WERI-Rb-1 (cell line): ENCODE measurements at regions not wholly inside any gene's neighbourhood (a gene's known extent, or its start where the extent isn't known, plus 50 kb on each side); places are given as distances from the start of the nearest gene placed in this dataset.

Source experiments
- DNase-seq: peaks from one replicate; pipeline ENCODE4 v3.0.0-alpha.2; 2020
- H3K27ac ChIP-seq: fragments of 250-450 bp; sonication (Bioruptor Pico); 2 replicates; pipeline ENCODE4 v1.5.1; 2020; ENCODE audit warnings: mild to moderate bottlenecking, moderate library complexity
- H3K27me3 ChIP-seq: fragments of 250-450 bp; sonication (Bioruptor Pico); 2 replicates; pipeline ENCODE4 v1.5.1; 2021; ENCODE audit warnings: mild to moderate bottlenecking, low read depth, moderate library complexity; ENCODE audit not compliant: insufficient read depth, severe bottlenecking
- H3K36me3 ChIP-seq: fragments of 250-450 bp; sonication (Bioruptor Pico); 2 replicates; pipeline ENCODE4 v1.5.1; 2020; ENCODE audit warnings: mild to moderate bottlenecking, moderate library complexity
- H3K4me3 ChIP-seq: 2 replicates; pipeline ENCODE4 v1.5.1; 2011; ENCODE audit warnings: low read depth, mild to moderate bottlenecking, control low read depth, low read length
- H3K9me3 ChIP-seq: fragments of 250-450 bp; sonication (Bioruptor Pico); 2 replicates; pipeline ENCODE4 v1.5.1; 2021; ENCODE audit warnings: mild to moderate bottlenecking, moderate library complexity; ENCODE audit not compliant: severe bottlenecking
- TF ChIP-seq, protein P1 (sequence below): IDR thresholded peaks from 2 replicates; pipeline ENCODE4 v1.5.1; 2011; ENCODE audit warnings: low read depth, mild to moderate bottlenecking, control low read depth, inconsistent platforms, low read length

DNA sequence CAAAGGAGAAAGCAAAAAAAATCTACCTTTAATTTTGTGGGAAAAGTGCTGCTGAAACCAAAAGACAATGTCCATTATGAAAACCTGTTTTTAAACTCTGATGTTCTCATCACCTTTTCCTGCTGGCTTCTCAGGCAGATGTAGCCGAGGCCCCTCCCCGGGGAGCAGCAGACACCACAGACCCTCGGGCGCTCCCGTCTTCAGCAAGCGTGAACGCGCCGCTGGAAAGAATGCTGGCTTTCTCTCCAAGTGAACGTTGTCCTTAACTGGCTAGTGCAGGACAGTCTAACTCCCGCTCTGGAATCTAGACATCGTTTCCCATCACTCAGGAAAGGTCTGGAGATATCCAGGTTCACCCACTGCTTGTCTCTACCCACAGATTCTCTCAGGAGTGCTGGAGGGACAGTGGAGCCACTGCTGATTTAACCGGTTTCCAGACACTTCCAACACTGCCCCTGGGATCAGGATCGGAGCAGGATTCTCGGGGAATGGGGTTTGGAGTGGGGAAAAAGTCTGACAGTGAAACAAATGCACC lies 211.2 kb downstream of the RBFOX3 start:
- no peak overlapping the region for H3K4me3 ChIP-seq
- H3K27me3 ChIP-seq: no peaks in the 10 kb centered on the region
- no peak for DNase-seq
- H3K36me3 ChIP-seq: no peaks in the 10 kb centered on the region; the same call in 1 of the 2 replicates
- H3K9me3 ChIP-seq: no peaks in the 10 kb centered on the region
- no peak overlapping the region for H3K27ac ChIP-seq
- TF ChIP-seq, protein P1, sequence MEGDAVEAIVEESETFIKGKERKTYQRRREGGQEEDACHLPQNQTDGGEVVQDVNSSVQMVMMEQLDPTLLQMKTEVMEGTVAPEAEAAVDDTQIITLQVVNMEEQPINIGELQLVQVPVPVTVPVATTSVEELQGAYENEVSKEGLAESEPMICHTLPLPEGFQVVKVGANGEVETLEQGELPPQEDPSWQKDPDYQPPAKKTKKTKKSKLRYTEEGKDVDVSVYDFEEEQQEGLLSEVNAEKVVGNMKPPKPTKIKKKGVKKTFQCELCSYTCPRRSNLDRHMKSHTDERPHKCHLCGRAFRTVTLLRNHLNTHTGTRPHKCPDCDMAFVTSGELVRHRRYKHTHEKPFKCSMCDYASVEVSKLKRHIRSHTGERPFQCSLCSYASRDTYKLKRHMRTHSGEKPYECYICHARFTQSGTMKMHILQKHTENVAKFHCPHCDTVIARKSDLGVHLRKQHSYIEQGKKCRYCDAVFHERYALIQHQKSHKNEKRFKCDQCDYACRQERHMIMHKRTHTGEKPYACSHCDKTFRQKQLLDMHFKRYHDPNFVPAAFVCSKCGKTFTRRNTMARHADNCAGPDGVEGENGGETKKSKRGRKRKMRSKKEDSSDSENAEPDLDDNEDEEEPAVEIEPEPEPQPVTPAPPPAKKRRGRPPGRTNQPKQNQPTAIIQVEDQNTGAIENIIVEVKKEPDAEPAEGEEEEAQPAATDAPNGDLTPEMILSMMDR: no peak

- H3K9me3 ChIP-seq: no peaks in the 10 kb centered on the region
- H3K4me3 ChIP-seq: no peak overlapping the region
- DNase-seq: no peak
- no peak overlapping the region for H3K27ac ChIP-seq
- TF ChIP-seq, protein P1: no peak
- H3K36me3 ChIP-seq: no peaks in the 10 kb centered on the region; the same call in 1 of the 2 replicates
- no peaks in the 10 kb centered on the region for H3K27me3 ChIP-seq
These were observed 212.4 kb downstream of the RBFOX3 start for GRCh38 chr17:79398441-79398840.

- DNase-seq: no peak
- peaks cover 3% of the 10 kb centered on the region for H3K9me3 ChIP-seq
- TF ChIP-seq, protein P1: no peak
- H3K4me3 ChIP-seq: no peak overlapping the region
- no peaks in the 10 kb centered on the region; the same call in 1 of the 2 replicates for H3K36me3 ChIP-seq
- H3K27ac ChIP-seq: no peak overlapping the region
- H3K27me3 ChIP-seq: no peaks in the 10 kb centered on the region
These were observed 214.2 kb downstream of the RBFOX3 start for GRCh38 chr17:79396696-79397095.

GRCh38 chr17:79395545-79395944 lies 215.3 kb downstream of the RBFOX3 start:
- no peaks in the 10 kb centered on the region; the same call in 1 of the 2 replicates for H3K36me3 ChIP-seq
- no peaks in the 10 kb centered on the region for H3K27me3 ChIP-seq
- DNase-seq: no peak
- no peak overlapping the region for H3K27ac ChIP-seq
- TF ChIP-seq, protein P1: no peak
- no peak overlapping the region for H3K4me3 ChIP-seq
- H3K9me3 ChIP-seq: peaks cover 3% of the 10 kb centered on the region

GRCh38 chr17:79395066-79395465 lies 215.8 kb downstream of the RBFOX3 start:
- Histone ChIP-seq H3K27me3 (no peaks in the 10 kb centered on the region), H3K36me3 (no peaks in the 10 kb centered on the region), H3K9me3 (peaks cover 3% of the 10 kb centered on the region), H3K4me3 (no peak overlapping the region), H3K27ac (no peak overlapping the region)
- TF ChIP-seq, protein P1: no peak
- DNase-seq: no peak

- Histone ChIP-seq H3K27ac (no peak overlapping the region), H3K4me3 (no peak overlapping the region), H3K27me3 (no peaks in the 10 kb centered on the region), H3K36me3 (no peaks in the 10 kb centered on the region), H3K9me3 (peaks cover 3% of the 10 kb centered on the region)
- TF ChIP-seq, protein P1: peak; percentile 100
- DNase-seq: peak; percentile 93
These were observed 217.3 kb downstream of the RBFOX3 start for GRCh38 chr17:79393358-79394052.
